DND-41 (cell line): ENCODE measurements at regions not wholly inside any gene's neighbourhood (a gene's known extent, or its start where the extent isn't known, plus 50 kb on each side); places are given as distances from the start of the nearest gene placed in this dataset.

ENCODE experiments used
- ATAC-seq: fragments of 200-7000 bp; cut with Tn5 transposase; 3 replicates; pipeline ENCODE4 v1.9.1; 2021; ENCODE audit warnings: low read depth; ENCODE audit not compliant: insufficient read depth
- DNase-seq: peaks from one replicate; pipeline ENCODE4 v3.0.0-alpha.2; 2020
- H2AFZ ChIP-seq: 2 replicates; pipeline ENCODE4 v1.6.0; 2012; ENCODE audit warnings: low read depth, low read length
- H3K27ac ChIP-seq: 2 replicates; pipeline ENCODE4 v1.5.1; 2012; ENCODE audit warnings: low read length, inconsistent platforms
- H3K27me3 ChIP-seq: fragments of 200-600 bp; sonication (generic); 2 replicates; pipeline ENCODE4 v1.6.0; 2012; ENCODE audit warnings: low read length, mild to moderate bottlenecking, inconsistent platforms; ENCODE audit not compliant: insufficient read depth, poor library complexity
- H3K36me3 ChIP-seq: 2 replicates; pipeline ENCODE4 v1.5.1; 2012; ENCODE audit warnings: low read length, inconsistent platforms; ENCODE audit not compliant: insufficient read depth
- H3K4me1 ChIP-seq: 2 replicates; pipeline ENCODE4 v1.5.1; 2012; ENCODE audit warnings: mild to moderate bottlenecking, low read length; ENCODE audit not compliant: insufficient read depth
- H3K4me2 ChIP-seq: 2 replicates; pipeline ENCODE4 v1.6.0; 2012; ENCODE audit warnings: mild to moderate bottlenecking, moderate library complexity, low read length, inconsistent platforms; ENCODE audit not compliant: insufficient read depth
- H3K4me3 ChIP-seq, 2 experiments: fragments of 200-600 bp in 1 of 2; shearing (Covaris generic) in 1 of 2; 2 replicates each; pipeline ENCODE4 v1.5.1; 2012 to 2016; ENCODE audit warnings: inconsistent platforms in 2 of 2, low read length in 2 of 2, mild to moderate bottlenecking in 2 of 2, low read depth in 1 of 2, moderate library complexity in 1 of 2
- H3K79me2 ChIP-seq: 2 replicates; pipeline ENCODE4 v1.6.0; 2012; ENCODE audit warnings: low read length, inconsistent platforms; ENCODE audit not compliant: insufficient read depth
- H3K9ac ChIP-seq: 2 replicates; pipeline ENCODE4 v1.6.0; 2012; ENCODE audit warnings: low read depth, mild to moderate bottlenecking, inconsistent platforms, low read length, moderate library complexity
- H3K9me3 ChIP-seq: 2 replicates; pipeline ENCODE4 v1.5.1; 2012; ENCODE audit warnings: low read length, moderate library complexity, mild to moderate bottlenecking, inconsistent platforms; ENCODE audit not compliant: insufficient read depth, severe bottlenecking
- H4K20me1 ChIP-seq: 2 replicates; pipeline ENCODE4 v1.6.0; 2012; ENCODE audit warnings: low read length; ENCODE audit not compliant: insufficient read depth
- EZH2 ChIP-seq: IDR thresholded peaks from 3 replicates; pipeline ENCODE4 v1.6.1; 2012; ENCODE audit warnings: borderline replicate concordance, low read depth, mild to moderate bottlenecking, moderate library complexity, low read length, inconsistent platforms; ENCODE audit not compliant: severe bottlenecking
- TF ChIP-seq, protein P1 (sequence below): IDR thresholded peaks from 2 replicates; pipeline ENCODE4 v1.5.1; 2012; ENCODE audit warnings: borderline replicate concordance, low read length, moderate library complexity, mild to moderate bottlenecking; ENCODE audit not compliant: poor library complexity, severe bottlenecking; ENCODE audit errors: extremely low read depth

DNA sequence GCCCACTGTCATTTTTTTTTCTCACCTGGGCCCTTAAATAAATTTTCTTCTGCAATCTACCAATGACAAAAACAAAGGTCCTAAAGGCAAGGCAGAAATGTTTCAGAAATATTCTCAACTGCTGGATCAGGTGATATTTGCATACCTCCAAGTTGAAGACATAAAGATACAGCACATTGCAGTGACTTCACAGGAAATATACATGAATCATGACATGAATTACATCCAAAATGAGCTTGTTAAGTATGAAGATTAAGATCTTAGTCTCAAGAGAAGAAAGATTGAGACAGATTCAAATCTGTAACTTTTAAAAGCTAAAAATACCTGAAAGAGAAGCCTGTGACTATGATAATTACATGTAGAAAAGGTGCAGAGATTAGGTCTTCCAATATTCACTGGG, 207.8 kb downstream of the SIPA1L2 start:
- no peaks in the 10 kb centered on the region for H4K20me1 ChIP-seq
- ATAC-seq = peak; percentile 24; the same call in 1 of the 3 replicates

DNA sequence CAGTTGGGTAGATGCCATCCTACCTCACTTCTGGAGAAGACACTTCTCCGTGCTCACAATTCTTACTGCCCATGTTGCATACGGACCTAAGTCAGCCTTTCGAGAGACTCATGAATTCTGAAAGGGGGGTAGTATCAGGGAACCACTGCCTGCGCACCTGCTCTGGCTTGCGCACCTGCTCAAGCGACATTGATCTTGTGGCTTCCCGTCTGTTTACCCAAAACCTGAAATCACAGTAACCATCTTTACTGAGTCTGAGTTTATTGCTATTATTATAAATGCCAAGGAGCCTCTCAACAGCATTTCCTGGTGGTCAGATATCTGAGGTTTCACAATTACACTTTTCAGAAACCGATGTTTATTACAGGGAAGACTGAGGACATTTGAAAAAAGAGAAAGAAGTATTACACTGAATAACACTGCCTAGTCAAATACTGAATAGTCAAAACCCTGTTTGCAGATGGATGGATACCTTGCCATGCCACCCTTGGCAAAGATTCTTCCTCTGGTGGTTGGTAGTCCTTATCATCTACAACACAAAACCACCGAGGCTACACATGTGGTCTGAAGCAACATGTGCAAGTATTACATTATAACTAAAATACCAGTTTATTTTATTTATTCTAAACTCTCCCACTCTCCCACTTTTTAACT, 208.7 kb downstream of the SIPA1L2 start:
- peak; percentile 75 for ATAC-seq
- Histone ChIP-seq H3K4me3 (no peak overlapping the region), H4K20me1 (no peaks in the 10 kb centered on the region), H3K79me2 (no peaks in the 10 kb centered on the region), H3K4me1 (peaks cover 15% of the 10 kb centered on the region), H3K9ac (no peak overlapping the region), H3K27ac (no peak overlapping the region), H3K4me2 (no peak overlapping the region), H3K36me3 (peaks cover 23% of the 10 kb centered on the region; the same call in 1 of the 2 replicates), H2AFZ (no peak overlapping the region), H3K9me3 (no peaks in the 10 kb centered on the region), H3K27me3 (no peaks in the 10 kb centered on the region)
- DNase-seq = peak; percentile 38
- TF ChIP-seq, protein P1, sequence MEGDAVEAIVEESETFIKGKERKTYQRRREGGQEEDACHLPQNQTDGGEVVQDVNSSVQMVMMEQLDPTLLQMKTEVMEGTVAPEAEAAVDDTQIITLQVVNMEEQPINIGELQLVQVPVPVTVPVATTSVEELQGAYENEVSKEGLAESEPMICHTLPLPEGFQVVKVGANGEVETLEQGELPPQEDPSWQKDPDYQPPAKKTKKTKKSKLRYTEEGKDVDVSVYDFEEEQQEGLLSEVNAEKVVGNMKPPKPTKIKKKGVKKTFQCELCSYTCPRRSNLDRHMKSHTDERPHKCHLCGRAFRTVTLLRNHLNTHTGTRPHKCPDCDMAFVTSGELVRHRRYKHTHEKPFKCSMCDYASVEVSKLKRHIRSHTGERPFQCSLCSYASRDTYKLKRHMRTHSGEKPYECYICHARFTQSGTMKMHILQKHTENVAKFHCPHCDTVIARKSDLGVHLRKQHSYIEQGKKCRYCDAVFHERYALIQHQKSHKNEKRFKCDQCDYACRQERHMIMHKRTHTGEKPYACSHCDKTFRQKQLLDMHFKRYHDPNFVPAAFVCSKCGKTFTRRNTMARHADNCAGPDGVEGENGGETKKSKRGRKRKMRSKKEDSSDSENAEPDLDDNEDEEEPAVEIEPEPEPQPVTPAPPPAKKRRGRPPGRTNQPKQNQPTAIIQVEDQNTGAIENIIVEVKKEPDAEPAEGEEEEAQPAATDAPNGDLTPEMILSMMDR = no peak
- TF ChIP-seq EZH2 = no peak

More for the DNA sequence above, 207.8 kb downstream of the SIPA1L2 start:
- Histone ChIP-seq H3K27me3 (no peaks in the 10 kb centered on the region), H3K4me2 (no peak overlapping the region), H2AFZ (no peak overlapping the region), H3K79me2 (no peaks in the 10 kb centered on the region), H3K9me3 (no peaks in the 10 kb centered on the region), H3K36me3 (peaks cover 27% of the 10 kb centered on the region; the same call in 1 of the 2 replicates), H3K9ac (no peak overlapping the region), H3K4me3 (no peak overlapping the region), H3K27ac (no peak overlapping the region), H3K4me1 (peaks cover 15% of the 10 kb centered on the region)
- TF ChIP-seq, protein P1 = no peak
- no peak for TF ChIP-seq EZH2
- DNase-seq = no peak

DNA sequence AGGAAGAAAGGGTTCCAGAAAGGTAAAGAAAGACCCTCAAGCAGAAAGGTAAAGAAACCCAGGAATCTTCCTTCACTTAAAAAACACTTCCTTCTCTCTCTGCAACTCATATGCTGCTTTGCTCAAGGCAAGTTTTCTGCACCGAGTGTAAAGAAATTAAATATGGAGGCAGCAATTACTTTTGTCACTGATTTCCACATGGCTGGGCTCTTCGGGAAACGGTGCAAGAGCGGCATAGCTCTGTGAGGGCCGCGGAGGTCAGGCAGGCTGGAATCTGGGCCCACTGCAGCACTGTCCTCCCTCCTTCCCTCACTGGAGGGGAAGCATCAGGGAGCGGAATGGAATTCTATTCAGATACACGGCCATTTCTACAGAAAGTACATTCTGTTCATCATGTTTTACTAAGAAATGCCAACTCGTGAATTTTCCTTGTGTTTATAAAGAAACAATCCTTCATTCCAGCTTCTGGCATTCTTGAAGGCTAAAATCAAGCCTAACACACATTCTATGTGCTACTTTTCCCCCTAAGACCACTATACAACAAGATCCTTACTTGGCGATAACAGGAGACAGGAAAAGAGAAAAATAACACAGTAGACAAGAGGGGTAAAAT, 212.2 kb downstream of the SIPA1L2 start:
- ATAC-seq (no peak), DNase-seq (no peak)
- TF ChIP-seq, protein P1 = no peak
- no peak for TF ChIP-seq EZH2
- H3K27ac ChIP-seq = no peak overlapping the region
- H3K9me3 ChIP-seq = no peaks in the 10 kb centered on the region
- H3K36me3 ChIP-seq = peaks cover 20% of the 10 kb centered on the region; the same call in 1 of the 2 replicates
- H3K4me1 ChIP-seq = peaks cover 15% of the 10 kb centered on the region
- no peak overlapping the region for H3K4me3 ChIP-seq
- H3K4me2 ChIP-seq = no peak overlapping the region
- no peak overlapping the region for H3K9ac ChIP-seq
- H3K79me2 ChIP-seq = no peaks in the 10 kb centered on the region
- H2AFZ ChIP-seq = no peak overlapping the region
- H4K20me1 ChIP-seq = no peaks in the 10 kb centered on the region
- H3K27me3 ChIP-seq = no peaks in the 10 kb centered on the region
